ENCODE measurements at regions not wholly inside any gene's neighbourhood (a gene's known extent, or its start where the extent isn't known, plus 50 kb on each side); places are given as distances from the start of the nearest gene placed in this dataset.
"Not testable (repeated sequence)": the region's sequence is repeated elsewhere in the genome, so short reads cannot be mapped to it uniquely, and the experiment has no call there.

DNA sequence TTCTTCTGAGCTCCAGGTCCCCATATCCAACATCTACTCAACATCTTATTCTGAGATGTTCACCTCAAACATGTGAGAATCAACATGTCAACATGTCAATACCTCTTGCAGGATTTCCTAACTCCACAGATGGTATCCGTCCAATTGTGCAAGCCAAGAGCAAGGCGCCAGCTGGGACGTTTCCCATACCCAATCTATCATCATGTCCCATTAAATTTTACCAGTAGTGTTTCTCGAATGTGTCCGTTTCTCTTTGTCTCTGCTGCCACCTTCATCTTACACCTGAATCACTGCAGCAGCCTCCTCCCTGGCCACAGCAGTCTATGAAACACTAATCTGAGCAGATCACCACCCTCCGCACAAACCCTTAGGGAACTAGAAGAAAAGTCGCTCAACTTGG, 78.0 kb upstream of the RPS6KA2 start:
- no peak for DNase-seq (ENCODE audit: low read depth in 3 of 3, low spot score in 2 of 3)

DNA sequence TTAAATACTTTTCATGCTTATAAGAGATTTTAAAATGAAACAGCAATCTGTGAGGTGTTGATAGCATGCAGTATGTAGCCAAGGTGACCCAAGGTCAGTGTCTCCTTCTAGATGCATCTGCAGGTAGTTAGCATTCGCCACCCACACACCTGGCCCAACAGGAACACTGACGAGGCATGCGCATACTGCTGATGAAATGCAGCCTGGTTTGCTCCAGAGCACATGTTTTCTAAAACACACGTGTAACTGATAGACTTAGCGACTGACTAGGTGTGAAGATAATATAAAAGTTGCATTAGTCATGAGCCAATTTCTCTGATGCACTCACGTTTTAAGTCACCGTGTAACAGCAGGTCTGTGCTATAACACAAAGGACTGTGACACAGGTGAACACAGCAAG, 77.1 kb upstream of the RPS6KA2 start:
- DNase-seq (ENCODE audit: low read depth in 3 of 3, low spot score in 2 of 3), result no peak

DNA sequence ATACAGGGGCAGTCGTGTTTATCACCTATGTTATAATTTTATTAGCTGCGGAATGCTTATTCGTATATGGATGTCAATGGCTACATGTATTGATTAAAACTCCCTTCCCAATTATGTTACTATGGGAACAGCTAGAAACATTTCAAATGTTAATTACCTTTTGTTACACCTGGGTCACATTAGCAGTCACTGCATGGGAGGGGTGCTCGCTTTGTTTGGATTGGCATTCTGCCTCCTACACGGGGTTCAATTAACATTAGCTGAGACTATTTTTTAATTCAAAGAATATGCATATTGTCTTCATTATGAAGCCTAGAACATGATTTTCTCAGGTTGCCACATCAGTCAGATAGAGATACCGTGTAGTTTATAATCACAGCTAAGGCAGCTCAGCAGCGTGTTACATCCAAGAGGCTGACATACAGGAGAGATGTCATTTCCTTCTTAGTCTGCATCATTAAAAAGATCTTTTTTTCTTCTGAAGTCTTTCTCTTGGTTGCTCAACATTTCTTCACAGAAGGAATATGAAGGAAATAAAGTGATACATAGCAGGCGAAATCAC, 76.2 kb upstream of the RPS6KA2 start:
- no peak for DNase-seq (ENCODE audit: low read depth in 3 of 3, low spot score in 2 of 3)

DNA sequence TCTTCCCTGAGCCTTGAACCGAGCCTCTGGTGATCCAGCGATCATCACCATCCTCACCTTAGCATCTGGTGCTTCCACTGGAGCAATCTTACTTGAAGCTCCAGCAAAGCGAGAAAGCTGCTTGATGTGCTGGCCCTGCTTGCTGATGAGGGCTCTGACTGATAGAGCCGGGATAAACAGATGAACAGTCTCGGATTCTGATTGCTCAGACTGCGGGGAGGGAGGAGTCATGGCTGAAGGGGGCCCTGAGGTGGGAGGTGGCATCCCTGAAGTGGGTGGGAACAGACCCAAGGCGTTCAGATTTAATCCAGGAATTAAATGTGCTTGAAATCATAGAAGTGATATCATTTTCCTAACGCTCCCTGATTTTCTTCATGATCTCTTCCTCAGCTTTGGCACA, 74.4 kb upstream of the RPS6KA2 start:
- DNase-seq (ENCODE audit: low read depth in 3 of 3, low spot score in 2 of 3), result not testable (repeated sequence)

DNA sequence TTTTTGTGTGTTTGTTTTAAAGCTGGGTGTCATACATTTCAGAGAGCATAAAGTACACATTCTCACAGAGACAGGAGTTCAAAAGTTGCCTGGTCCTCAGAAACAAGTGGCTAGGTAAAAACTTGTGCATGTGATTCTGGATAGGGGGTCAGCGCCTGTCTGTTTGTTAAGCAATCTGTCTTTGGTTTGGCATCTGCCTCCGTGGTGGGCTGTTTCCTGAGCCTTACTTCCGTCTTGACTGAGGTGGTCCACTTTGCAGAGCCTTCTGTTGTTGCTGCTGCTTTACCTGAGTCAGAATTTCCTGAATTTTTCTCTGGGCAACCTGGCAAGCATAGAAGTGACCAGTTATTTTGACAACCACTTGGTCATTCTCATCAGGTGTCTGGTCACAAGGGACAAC, 73.8 kb upstream of the RPS6KA2 start:
- DNase-seq (ENCODE audit: low read depth in 3 of 3, low spot score in 2 of 3), result not testable (repeated sequence)

DNA sequence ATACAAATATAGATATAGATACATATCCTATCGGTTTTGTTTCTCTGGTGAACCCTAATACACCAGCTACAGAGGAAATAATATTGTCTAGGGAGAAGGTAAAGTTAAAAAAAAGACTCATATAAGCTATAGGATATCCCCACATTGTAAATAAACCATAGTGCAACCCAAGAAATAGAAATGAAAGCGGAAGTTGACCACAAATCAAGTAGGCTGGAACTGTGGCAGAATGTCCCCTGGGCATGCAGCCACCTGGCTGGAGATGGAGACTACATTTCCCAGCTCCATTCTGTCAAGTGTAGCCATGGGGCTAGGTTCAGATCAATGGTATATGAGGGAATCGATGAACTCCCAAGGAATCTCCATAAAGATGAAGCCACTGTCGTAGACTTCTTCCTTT, 70.1 kb upstream of the RPS6KA2 start:
- no peak for DNase-seq (ENCODE audit: low read depth in 3 of 3, low spot score in 2 of 3)

DNA sequence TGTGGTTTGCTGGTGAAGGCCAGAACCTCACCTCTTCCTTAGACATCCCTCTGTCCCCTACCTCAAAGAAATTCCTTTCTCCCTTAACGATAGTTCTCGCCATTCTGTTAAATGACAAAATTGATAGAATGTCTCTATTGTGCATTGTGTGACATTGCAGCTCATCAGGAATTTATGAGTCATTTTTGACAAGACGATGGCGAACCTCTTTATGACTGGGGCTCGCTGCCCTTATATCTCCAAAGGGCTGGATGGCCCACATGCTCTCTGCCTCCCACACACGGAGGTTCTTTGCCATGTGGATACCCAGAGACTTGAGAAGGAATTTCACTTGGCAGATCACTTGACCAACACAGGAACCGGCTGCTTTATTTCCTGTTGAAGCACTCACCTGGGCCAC, 66.8 kb upstream of the RPS6KA2 start:
- no peak for DNase-seq (ENCODE audit: low read depth in 3 of 3, low spot score in 2 of 3)

DNA sequence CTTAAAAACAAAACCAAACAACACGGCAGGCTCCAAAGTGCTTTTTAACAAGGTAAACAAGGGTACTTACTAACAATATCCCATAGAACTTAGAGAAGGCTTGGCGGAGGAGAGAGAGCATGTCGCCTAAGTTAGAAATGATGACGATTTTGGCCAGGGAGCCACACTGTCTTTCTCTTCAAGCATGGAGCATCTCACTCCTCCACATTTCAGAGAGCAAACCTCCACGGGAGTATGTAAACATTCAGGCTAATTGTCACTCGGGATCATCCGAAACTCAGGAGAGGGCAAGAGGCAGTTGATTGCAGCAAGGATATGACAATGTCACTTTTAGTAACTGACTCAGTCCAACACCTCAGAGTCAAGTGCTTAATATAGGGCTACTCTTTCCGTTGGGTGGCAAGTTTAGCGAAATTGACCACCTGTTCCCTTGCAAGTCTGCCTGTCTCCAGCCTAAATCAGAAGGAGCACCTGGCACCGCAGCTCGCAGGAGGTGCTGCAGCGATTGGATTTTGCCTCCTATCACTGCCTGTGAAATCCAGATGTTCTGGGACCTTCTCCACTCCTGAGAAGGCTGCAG, 65.8 kb upstream of the RPS6KA2 start:
- no peak for DNase-seq (ENCODE audit: low read depth in 3 of 3, low spot score in 2 of 3)

DNA sequence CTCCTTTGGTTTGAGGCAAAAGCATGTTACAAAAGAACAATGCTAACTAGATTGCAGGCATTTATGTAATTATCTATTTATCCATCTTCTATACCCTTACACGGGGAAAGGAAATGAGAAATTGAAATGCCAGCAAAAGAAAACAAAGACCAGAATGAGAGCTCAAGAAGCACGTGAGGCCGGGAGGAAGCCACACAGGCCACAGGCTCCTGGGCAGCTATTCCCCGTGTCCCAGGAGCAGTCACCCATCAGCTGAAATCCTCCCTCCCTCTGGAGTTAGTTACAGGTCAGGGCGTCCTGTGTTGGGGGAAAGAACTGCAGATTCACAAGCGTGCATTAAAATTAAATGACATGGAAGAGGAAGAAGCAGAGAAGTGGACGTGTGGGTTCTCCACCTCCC, 64.7 kb upstream of the RPS6KA2 start:
- no peak for DNase-seq (ENCODE audit: low read depth in 3 of 3, low spot score in 2 of 3)

DNA sequence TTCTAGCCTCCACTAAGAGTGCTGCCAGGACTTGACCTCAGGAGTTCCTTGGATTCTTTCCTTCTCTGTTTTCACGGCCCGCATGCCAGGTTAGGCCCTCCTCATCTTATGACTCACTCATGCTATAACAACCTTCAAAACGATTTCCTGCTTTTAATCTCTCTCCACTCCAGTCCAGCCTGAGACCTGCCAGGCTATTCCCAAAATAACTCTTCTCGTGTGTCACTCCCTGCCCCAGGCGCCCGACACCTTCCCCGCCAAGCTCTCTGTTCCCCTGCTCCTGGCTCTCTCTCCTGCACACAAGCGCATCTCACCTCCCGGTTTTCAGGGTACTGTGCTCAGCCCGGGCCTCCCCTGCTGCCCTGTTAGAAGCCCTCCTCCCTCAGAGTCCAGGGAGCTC, 64.1 kb upstream of the RPS6KA2 start:
- DNase-seq (ENCODE audit: low read depth in 3 of 3, low spot score in 2 of 3), result no peak

DNA sequence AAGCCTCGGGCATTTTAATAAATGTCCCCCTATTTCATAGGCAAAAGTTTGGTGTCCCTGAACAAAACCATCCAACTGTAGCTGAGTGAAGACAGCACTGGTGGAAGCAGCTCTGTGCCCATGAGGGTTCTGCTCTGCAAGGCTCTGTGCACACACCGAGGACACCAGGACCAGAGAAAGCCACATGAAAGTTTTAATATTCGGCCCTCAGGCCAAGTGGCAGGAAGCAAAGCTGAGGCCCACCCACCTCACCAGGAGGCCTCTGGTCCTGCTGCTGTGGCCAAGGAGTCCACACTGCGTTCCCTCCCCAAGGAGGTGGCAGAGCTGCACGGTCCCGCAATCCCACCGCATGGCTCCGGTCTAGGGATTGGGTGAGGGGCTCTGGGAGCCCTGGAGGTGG, 62.6 kb upstream of the RPS6KA2 start:
- DNase-seq (ENCODE audit: low read depth in 3 of 3, low spot score in 2 of 3), result no peak

DNA sequence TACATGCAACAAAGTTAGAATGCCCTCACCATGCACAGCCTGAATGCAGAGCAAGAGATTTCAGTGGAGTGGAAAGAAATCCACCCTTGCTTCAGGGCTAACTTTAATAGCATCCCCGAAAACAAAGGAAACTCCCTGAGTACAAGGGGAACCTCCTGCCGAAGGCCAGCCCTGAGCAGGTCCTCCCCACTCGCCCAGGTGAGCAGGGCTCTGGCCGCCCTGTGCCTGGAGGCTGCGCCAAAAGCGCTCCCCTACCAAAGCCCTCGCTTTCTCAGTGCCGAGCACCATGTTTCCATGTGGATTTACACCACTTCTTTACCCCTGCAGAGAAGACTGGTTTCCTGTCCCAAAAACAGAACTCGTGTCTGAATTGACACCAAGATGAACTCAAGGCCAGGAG, 61.9 kb upstream of the RPS6KA2 start:
- DNase-seq (ENCODE audit: low read depth in 3 of 3, low spot score in 2 of 3), result no peak

DNA sequence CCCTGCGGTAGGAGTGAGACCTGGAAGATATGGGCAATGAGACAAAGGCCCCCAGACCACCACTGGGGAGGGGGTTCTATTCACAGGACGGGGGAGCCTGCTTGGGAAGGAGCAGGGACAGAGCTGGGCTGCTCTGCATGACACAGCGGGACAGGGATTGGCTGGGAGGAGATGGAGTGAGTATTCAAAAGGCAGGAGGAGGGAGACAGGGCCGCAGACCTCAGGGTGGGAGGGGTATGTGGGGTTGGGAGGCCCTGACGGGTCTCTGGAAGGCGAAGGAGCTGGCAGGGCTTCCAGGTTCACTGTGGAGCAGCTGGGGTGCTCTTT, 60.8 kb upstream of the RPS6KA2 start:
- no peak for DNase-seq (ENCODE audit: low read depth in 3 of 3, low spot score in 2 of 3)

DNA sequence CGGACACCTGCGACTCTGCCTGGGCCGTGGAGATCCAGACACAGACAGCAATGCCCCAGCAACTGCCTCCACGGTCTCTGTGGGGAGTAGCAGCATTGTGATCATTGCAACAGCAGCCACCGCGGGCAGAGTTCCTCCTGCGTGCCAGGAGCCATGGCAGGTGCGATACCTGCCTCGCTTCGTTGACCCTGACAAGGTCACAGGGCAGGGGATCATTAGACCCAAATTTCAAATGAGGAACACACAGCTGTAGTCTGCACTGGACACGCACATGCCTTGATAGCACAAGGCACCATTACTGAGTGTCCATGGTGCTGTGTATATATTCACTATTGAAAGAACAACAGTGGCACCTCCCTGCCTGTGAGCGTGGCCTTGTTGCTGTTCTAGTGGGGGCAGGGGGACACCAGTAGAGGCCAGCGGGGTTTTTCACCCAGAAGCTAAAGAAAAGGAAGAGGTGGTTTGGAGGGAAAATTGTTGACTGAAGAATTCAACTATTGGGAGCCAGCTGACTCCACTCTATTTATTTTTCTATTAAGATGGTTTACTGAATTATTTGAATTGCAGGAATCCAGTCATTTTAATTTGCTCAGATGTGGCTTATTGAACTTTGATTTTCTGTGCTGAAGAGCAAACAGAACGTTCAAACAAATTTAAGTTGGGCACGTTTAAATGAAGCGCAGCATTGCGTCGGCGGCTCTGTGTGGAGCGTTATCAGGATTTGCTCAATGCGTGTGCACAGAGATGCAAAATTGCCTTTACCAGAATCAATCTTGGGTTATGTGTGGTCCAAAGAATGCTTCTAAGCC, 60.2 kb upstream of the RPS6KA2 start:
- no peak for DNase-seq (ENCODE audit: low read depth in 3 of 3, low spot score in 2 of 3)

DNA sequence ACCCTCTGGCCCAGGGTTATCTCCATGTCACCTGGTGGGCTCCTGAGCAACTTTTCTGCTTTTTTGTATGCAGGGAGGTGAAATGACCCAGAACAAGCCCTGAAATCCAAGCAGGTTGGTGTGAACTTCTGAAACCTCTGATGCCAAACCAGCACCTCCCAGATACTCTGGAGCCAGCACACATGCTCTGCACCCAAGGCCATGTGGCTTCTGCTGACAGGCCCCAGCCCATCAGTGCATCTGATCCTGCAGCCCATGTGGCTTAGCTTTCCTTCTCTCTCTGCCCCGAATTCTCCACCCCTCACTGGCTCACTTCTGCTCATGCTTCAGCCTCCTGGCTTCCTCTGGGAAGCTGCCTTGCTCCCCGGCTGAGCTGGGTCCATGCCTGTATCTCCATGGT, 59.3 kb upstream of the RPS6KA2 start:
- DNase-seq (ENCODE audit: low read depth in 3 of 3, low spot score in 2 of 3), result no peak

DNA sequence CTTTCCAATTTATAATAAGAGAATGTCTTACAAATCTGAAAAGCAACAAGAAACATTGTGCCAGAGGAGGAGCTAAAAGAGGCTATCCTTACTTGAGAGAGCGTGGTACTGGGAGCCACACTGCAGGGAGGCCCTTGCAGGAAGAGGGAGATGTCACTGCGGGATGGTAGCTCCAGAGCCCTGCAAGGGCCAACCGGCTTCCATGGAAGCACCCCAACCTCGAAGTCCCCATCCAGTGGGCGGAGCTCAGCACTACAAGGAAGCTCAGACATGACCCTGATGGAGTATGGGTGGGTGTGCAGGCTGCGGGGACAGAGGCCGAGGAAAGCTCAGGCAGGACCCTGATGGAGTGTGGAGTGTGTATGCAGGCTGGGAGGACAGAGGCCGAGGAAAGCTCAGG, 57.8 kb upstream of the RPS6KA2 start:
- DNase-seq (ENCODE audit: low read depth in 3 of 3, low spot score in 2 of 3), result no peak

DNA sequence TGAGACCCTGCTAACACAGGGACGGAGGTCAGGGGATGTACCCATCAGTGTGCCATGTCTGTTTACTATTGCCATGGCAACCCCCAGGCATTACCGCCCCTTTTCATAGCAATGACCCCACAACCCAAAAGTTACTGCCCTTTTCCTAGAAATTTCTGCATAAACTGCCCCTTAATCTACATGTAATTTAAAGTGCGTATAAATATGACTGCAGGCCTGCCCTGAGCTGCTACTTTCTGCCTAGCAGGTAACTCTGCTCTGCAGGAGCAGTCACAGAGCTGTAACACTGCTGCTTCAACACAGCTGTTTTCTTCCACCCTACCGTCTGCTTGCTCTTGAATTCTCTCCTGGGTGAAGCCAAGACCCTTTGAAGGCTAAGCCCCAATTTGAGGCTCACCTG, 57.1 kb upstream of the RPS6KA2 start:
- no peak for DNase-seq (ENCODE audit: low read depth in 3 of 3, low spot score in 2 of 3)

DNA sequence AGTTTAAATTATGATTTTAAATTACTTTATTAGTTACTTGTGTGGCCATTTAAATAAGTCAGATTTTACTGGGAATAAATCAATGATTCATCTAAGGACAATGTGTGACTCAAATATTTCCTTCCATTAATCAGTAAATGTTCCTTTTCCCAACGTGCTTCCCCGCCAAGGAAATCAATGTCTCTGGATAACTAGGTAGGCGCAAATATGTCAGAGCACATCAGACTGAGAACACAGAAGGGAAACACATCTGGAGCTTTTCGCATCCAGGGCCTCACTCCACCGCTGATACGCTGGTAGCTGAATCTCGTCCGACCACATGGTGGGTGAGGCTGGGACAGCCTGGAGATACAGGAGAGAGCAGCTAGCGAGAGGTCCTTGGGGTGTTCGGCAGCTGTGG, 56.4 kb upstream of the RPS6KA2 start:
- no peak for DNase-seq (ENCODE audit: low read depth in 3 of 3, low spot score in 2 of 3)

DNA sequence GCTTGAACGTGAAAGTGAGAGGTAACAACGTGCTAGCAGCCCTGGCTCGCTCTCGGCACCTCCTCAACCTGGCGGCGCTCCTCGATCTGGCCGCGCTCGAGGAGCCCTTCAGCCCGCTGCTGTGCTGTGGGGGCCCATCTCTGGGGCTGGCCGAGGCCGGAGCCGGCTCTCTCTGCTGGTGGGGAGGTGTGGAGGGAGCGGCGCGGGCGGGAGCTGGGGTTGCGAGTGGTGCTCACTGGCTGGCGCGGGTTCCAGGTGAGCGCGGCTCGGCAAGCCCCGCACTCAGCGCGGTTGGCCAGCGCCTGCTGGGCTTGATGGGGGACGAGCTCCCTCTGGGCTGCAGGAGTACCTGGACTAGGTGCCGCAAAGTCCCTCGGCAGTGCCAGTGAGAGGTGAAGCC, 52.5 kb upstream of the RPS6KA2 start:
- DNase-seq (ENCODE audit: low read depth in 3 of 3, low spot score in 2 of 3), result no peak

DNA sequence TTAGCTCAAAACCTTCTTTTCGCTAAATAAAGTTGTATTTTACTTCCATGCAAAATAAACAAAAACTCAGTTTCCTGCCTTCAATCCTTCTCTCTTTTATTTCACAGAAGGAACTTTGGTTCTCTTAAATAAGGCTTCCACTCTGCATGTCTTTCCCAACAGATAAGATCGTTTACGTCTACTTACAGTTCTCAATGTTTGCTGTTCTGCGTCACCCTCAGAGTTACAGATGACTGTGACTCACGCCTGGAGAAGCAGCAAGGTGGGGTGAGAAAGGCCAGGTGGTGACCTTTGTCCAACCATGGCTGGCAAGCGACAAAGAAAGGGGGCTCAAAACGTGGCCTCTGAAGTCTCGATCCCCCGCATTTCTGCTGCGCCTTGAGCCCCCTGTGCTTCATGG, 51.4 kb upstream of the RPS6KA2 start:
- no peak for DNase-seq (ENCODE audit: low read depth in 3 of 3, low spot score in 2 of 3)

DNA sequence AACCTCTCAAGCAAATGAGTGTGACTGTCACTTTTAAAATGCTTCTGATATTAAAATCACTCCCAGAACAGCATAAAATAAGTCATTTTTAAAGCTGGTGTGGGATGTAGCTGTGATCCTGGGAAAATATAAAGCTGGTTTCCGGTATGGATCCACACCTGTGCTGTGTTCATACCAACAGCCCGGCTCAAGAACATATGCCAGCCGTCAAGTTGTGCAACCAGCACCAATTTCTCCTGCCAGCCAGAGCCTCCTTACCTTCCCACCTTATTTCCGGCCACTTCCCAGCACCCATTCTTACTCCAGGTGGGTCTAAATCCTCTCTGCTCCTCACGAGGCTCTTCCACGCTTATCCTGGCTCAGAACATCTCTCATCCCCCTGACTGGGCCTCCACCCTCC, 50.9 kb upstream of the RPS6KA2 start:
- DNase-seq (ENCODE audit: low read depth in 3 of 3, low spot score in 2 of 3), result no peak

All from right renal cortex interstitium (tissue), 3 donors.